CD4-positive, alpha-beta T cell (primary cell): ENCODE measurements at regions not wholly inside any gene's neighbourhood (a gene's known extent, or its start where the extent isn't known, plus 50 kb on each side); places are given as distances from the start of the nearest gene placed in this dataset.

Experiments used
- ATAC-seq: fragments of 200-7000 bp; cut with Tn5 transposase; one replicate; pipeline ENCODE4 v1.10.0; 2022; ENCODE audit warnings: mild to moderate bottlenecking; ENCODE audit not compliant: poor library complexity
- CTCF ChIA-PET: fragments of 350-600 bp; sonication (Branson Sonifier 250); formaldehyde crosslinking; loops from one replicate; lab custom pipeline; 2021; ENCODE audit warnings: antibody characterized with exemption, inconsistent platforms; lab: Charles Lee
- POLR2A ChIA-PET: fragments of 350-600 bp; sonication (Branson Sonifier 250); formaldehyde crosslinking; loops from one replicate; lab custom pipeline; 2021; ENCODE audit warnings: antibody characterized with exemption, inconsistent platforms; lab: Charles Lee
- DNase-seq, 14 experiments: peaks; one replicate each; pipeline ENCODE4 v3.0.0-alpha.2; 2013 to 2020; ENCODE audit warnings: mixed read lengths in 2 of 14
- H3K27ac ChIP-seq, 2 donors: one replicate each; pipeline versions ENCODE4 v1.5.1 to v1.7.0; 2013; ENCODE audit warnings: low read length in 2 of 2, low read depth in 1 of 2, mild to moderate bottlenecking in 1 of 2
- H3K27me3 ChIP-seq, 2 experiments: 1 replicate in 1 of 2; 2 replicates in 1 of 2; pipeline versions ENCODE4 v1.6.1 to v1.7.0; 2013; ENCODE audit warnings: low read length in 2 of 2, control low read depth in 1 of 2, mild to moderate bottlenecking in 1 of 2, moderate library complexity in 1 of 2; ENCODE audit not compliant: insufficient read depth in 2 of 2, control insufficient read depth in 1 of 2
- H3K36me3 ChIP-seq: one replicate; pipeline ENCODE4 v1.6.1; 2013; ENCODE audit warnings: low read length, control low read depth; ENCODE audit not compliant: insufficient read depth
- H3K4me1 ChIP-seq: one replicate; pipeline ENCODE4 v1.6.1; 2013; ENCODE audit warnings: low read length, control low read depth; ENCODE audit not compliant: insufficient read depth
- H3K4me3 ChIP-seq: one replicate; pipeline ENCODE4 v1.5.1; 2013; ENCODE audit warnings: mild to moderate bottlenecking, low read length, moderate library complexity
- H3K9me3 ChIP-seq, 2 experiments: 1 replicate in 1 of 2; 2 replicates in 1 of 2; pipeline versions ENCODE4 v1.6.1 to v1.7.0; 2013; ENCODE audit warnings: low read length in 2 of 2, mild to moderate bottlenecking in 2 of 2, control low read depth in 1 of 2, moderate library complexity in 1 of 2; ENCODE audit not compliant: control insufficient read depth in 1 of 2, insufficient read depth in 1 of 2
- H3K27ac Mint-ChIP-seq: one replicate; pipeline ENCODE4 v1.8.0; 2020; ENCODE audit warnings: mixed read lengths
- H3K27me3 Mint-ChIP-seq: one replicate; pipeline ENCODE4 v1.8.0; 2021; ENCODE audit warnings: mixed read lengths
- H3K36me3 Mint-ChIP-seq: one replicate; pipeline ENCODE4 v1.8.0; 2021; ENCODE audit warnings: low read depth, mixed read lengths
- H3K4me1 Mint-ChIP-seq: one replicate; pipeline ENCODE4 v1.8.0; 2021; ENCODE audit warnings: low read depth, mixed read lengths
- H3K4me3 Mint-ChIP-seq: one replicate; pipeline ENCODE4 v1.8.0; 2020; ENCODE audit warnings: mild to moderate bottlenecking, mixed read lengths
- H3K9me3 Mint-ChIP-seq: one replicate; pipeline ENCODE4 v1.8.0; 2020; ENCODE audit warnings: mixed read lengths
- intact Hi-C, 2 experiments: fragments of 100-400 bp; cut with DNase I in 1 of 2; cut with micrococcal nuclease in 1 of 2; formaldehyde crosslinking; loops; one replicate each; pipeline versions ENCODE4 v1.15.1 to v1.9.0; 2023 to 2025; cut with DNase I, micrococcal nuclease
- TF ChIP-seq, protein P1 (sequence below): fragments of 200-600 bp; IDR thresholded peaks from one replicate; pipeline ENCODE4 v1.8.0; 2022; ENCODE audit warnings: antibody characterized with exemption, mild to moderate bottlenecking

- H3K4me1 Mint-ChIP-seq = no peaks in the 10 kb centered on the region
- H3K27me3 Mint-ChIP-seq = no peaks in the 10 kb centered on the region
These were observed 381.4 kb downstream of the CNTN3 start for GRCh38 chr3:74233091-74233490.

DNA sequence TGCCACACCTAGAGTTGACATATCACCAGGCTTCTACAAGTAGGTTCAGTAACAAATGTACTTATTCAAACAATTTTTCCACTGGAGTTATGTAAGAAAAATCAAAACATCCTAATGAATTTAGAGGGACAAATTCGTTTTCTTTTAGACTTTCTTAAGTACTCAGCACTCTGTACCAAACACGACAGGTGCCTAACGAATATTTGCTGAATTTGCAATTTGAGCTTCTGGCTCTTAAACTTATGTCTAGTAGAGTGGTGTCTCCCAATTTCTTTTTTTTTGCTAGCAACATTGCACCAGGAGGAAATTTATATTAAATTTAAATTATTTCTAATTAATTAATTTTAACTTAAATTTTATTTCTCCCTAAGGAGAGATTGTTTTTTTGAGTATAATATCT, 397.0 kb downstream of the CNTN3 start:
- H3K27me3 Mint-ChIP-seq = no peaks in the 10 kb centered on the region
- no peak for DNase-seq
- CTCF ChIA-PET = no interaction called here
- TF ChIP-seq, protein P1, sequence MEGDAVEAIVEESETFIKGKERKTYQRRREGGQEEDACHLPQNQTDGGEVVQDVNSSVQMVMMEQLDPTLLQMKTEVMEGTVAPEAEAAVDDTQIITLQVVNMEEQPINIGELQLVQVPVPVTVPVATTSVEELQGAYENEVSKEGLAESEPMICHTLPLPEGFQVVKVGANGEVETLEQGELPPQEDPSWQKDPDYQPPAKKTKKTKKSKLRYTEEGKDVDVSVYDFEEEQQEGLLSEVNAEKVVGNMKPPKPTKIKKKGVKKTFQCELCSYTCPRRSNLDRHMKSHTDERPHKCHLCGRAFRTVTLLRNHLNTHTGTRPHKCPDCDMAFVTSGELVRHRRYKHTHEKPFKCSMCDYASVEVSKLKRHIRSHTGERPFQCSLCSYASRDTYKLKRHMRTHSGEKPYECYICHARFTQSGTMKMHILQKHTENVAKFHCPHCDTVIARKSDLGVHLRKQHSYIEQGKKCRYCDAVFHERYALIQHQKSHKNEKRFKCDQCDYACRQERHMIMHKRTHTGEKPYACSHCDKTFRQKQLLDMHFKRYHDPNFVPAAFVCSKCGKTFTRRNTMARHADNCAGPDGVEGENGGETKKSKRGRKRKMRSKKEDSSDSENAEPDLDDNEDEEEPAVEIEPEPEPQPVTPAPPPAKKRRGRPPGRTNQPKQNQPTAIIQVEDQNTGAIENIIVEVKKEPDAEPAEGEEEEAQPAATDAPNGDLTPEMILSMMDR = no peak
- intact Hi-C loops = no loop called here
- Histone ChIP-seq H3K27me3 (no peaks in the 10 kb centered on the region), H3K4me1 (no peaks in the 10 kb centered on the region), H3K27ac (no peak overlapping the region), H3K36me3 (no peaks in the 10 kb centered on the region), H3K9me3 (peaks cover 0 to under 1% of the 10 kb centered on the region in 2 experiments), H3K4me3 (no peak overlapping the region)
- H3K36me3 Mint-ChIP-seq = no peaks in the 10 kb centered on the region
- no peak overlapping the region for H3K4me3 Mint-ChIP-seq
- POLR2A ChIA-PET = no interaction called here
- H3K27ac Mint-ChIP-seq = no peak overlapping the region
- H3K9me3 Mint-ChIP-seq = peaks cover 16% of the 10 kb centered on the region
- ATAC-seq = no peak
- H3K4me1 Mint-ChIP-seq = no peaks in the 10 kb centered on the region

More at GRCh38 chr3:74233091-74233490, 381.4 kb downstream of the CNTN3 start:
- ChIA-PET CTCF (no interaction called here), POLR2A (no interaction called here)
- no peaks in the 10 kb centered on the region for H3K36me3 ChIP-seq
- intact Hi-C loops = no loop called here
- H3K4me3 ChIP-seq = no peak overlapping the region
- TF ChIP-seq, protein P1 = no peak
- Mint-ChIP-seq H3K9me3 (peaks cover 3% of the 10 kb centered on the region), H3K27ac (no peak overlapping the region), H3K36me3 (no peaks in the 10 kb centered on the region), H3K4me3 (no peak overlapping the region)
- no peaks in the 10 kb centered on the region for H3K4me1 ChIP-seq
- peaks cover 0 to 8% of the 10 kb centered on the region in 2 experiments for H3K9me3 ChIP-seq
- H3K27ac ChIP-seq = no peak overlapping the region
- DNase-seq (no peak), ATAC-seq (no peak)
- no peaks in the 10 kb centered on the region for H3K27me3 ChIP-seq

DNA sequence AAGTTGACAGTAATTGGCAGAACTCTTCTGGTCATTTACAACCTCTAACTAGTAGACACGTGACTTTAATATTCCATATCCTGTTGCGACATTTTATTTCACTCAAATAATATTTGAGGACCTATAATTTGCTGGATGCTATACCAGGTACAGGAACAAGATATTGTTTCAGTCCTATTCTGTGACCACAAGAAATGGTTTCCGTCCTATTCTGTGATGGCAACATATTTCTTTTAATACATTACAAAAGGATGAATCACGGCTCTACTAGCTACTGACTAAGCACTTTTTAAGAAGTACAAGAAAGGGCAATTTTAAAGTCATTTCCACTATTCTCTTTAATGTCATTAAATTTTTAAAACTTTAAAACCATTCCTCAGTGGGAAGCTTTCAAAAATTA, 400.2 kb downstream of the CNTN3 start:
- no peak overlapping the region for H3K4me3 Mint-ChIP-seq
- CTCF ChIA-PET = no interaction called here
- no peak for ATAC-seq

More for the DNA sequence above, 400.2 kb downstream of the CNTN3 start:
- no peaks in the 10 kb centered on the region for H3K27me3 ChIP-seq
- Mint-ChIP-seq H3K27me3 (no peaks in the 10 kb centered on the region), H3K9me3 (peaks cover 19% of the 10 kb centered on the region), H3K27ac (no peak overlapping the region), H3K36me3 (no peaks in the 10 kb centered on the region), H3K4me1 (no peaks in the 10 kb centered on the region)
- H3K4me3 ChIP-seq = no peak overlapping the region
- DNase-seq = no peak
- H3K4me1 ChIP-seq = no peaks in the 10 kb centered on the region
- POLR2A ChIA-PET = no interaction called here
- TF ChIP-seq, protein P1 = no peak
- peaks cover 0 to 5% of the 10 kb centered on the region in 2 experiments for H3K9me3 ChIP-seq
- intact Hi-C loops = no loop called here
- H3K36me3 ChIP-seq = no peaks in the 10 kb centered on the region
- no peak overlapping the region for H3K27ac ChIP-seq
